ENCODE measurements at regions not wholly inside any gene's neighbourhood (a gene's known extent, or its start where the extent isn't known, plus 50 kb on each side); places are given as distances from the start of the nearest gene placed in this dataset.

GRCh38 chr9:80792726-80793125, 896.6 kb downstream of the TLE1 start:
- in situ Hi-C loops (cut with MboI) (no loop called here), intact Hi-C loops (cut with micrococcal nuclease; ENCODE audit: unreplicated experiment) (no loop called here)
- no peaks in the 10 kb centered on the region for H3K4me1 ChIP-seq (ENCODE audit: control insufficient read depth, insufficient read depth, low read length)
- no peaks in the 10 kb centered on the region for H3K27me3 ChIP-seq (replicated peaks in 1 of 2; ENCODE audit: control insufficient read depth in 2 of 2, insufficient read depth in 2 of 2, low read length in 1 of 2)
- WGBS (ENCODE audit: insufficient coverage, insufficient replicate concordance, low lambda C conversion rate, missing lambda C conversion rate) = 0% methylated on average over 3 of the region's 3 CpGs
- no peaks in the 10 kb centered on the region for H4K20me1 ChIP-seq (ENCODE audit: control insufficient read depth, insufficient read depth)
- ChIA-PET CTCF (interaction anchor here (1.2 kb wide), 1 partner anchor 50 kb away, joined by 3 read pairs; no protein-coding TSS in a partner anchor), SMC1A (ENCODE audit: uncharacterized antibody, unreplicated experiment) (interaction anchor here (0.7 to 4.1 kb wide), 8 partner anchors 11 to 87 kb away, joined by 3 to 22 read pairs (median 5); no protein-coding TSS in a partner anchor), POLR2A (no interaction called here), RAD21 (ENCODE audit: unreplicated experiment) (interaction anchor here (0.7 to 1.3 kb wide), 2 partner anchors 50 to 90 kb away, joined by 3 read pairs; no protein-coding TSS in a partner anchor)
- no peak overlapping the region for H3K27ac ChIP-seq (ENCODE audit: control insufficient read depth, insufficient read depth)
- no peak overlapping the region for H3K4me2 ChIP-seq (ENCODE audit: control insufficient read depth, insufficient read depth)
- ATAC-seq (no peak), DNase-seq (ENCODE audit: low read depth, low spot score) (no peak), FAIRE-seq (no peak)
- H3K9ac ChIP-seq (ENCODE audit: control insufficient read depth, insufficient read depth, low read length) = no peak overlapping the region
- no peak overlapping the region for H2AFZ ChIP-seq (ENCODE audit: control insufficient read depth, low read depth, low read length)
- no peak for TF ChIP-seq TCF3 (IDR thresholded peaks at IDR 0.05; ENCODE audit: borderline replicate concordance, insufficient read depth, low read depth, low read length)
- no peak for TF ChIP-seq RFX5 (IDR thresholded peaks at IDR 0.05; ENCODE audit: low read depth, low read length)
- no peak for TF ChIP-seq USF1 (IDR thresholded peaks at IDR 0.05; ENCODE audit: borderline replicate concordance, extremely low read length, insufficient read depth, low read depth, low read length)
- TF ChIP-seq CBFB (IDR thresholded peaks at IDR 0.05; ENCODE audit: low read depth) = no peak
- no peak for TF ChIP-seq GATAD2B (conservative IDR thresholded peaks at IDR 0.05; ENCODE audit: low read depth)
- no peak for TF ChIP-seq ZSCAN29 (IDR thresholded peaks at IDR 0.05)
- no peak for TF ChIP-seq SMAD1 (IDR thresholded peaks at IDR 0.05; ENCODE audit: low read depth, partially characterized antibody)
- no peak for TF ChIP-seq SPI1 (IDR thresholded peaks at IDR 0.05; ENCODE audit: borderline replicate concordance, insufficient read depth, low read depth, low read length)
- no peak for TF ChIP-seq PRDM15 (CRISPR knock-in tag; IDR thresholded peaks at IDR 0.05)
- TF ChIP-seq NFXL1 (IDR thresholded peaks at IDR 0.05; ENCODE audit: borderline replicate concordance) = no peak
- no peak for TF ChIP-seq ZNF622 (IDR thresholded peaks at IDR 0.05)
- TF ChIP-seq KLF5 (IDR thresholded peaks at IDR 0.05; ENCODE audit: partially characterized antibody) = no peak
- no peak for TF ChIP-seq SP1 (IDR thresholded peaks at IDR 0.05; ENCODE audit: low read depth, low read length)
- no peak for TF ChIP-seq IRF3 (IDR thresholded peaks at IDR 0.05)
- TF ChIP-seq MTA2 (IDR thresholded peaks at IDR 0.05; ENCODE audit: low read depth) = no peak
- H3K79me2 ChIP-seq (ENCODE audit: control insufficient read depth, insufficient read depth, low read length) = no peaks in the 10 kb centered on the region
- H3K36me3 ChIP-seq (ENCODE audit: control insufficient read depth in 2 of 2, insufficient read depth in 2 of 2, low read length in 1 of 2) = no peaks in the 10 kb centered on the region
- no peaks in the 10 kb centered on the region for H3K9me3 ChIP-seq (replicated peaks; ENCODE audit: control insufficient read depth, insufficient read depth, low read length)
- BruUV-seq (replicated peaks) = no TSS peak
- H3K4me3 ChIP-seq = no peak overlapping the region

Measured in GM12878 (cell line).